Lower leg skin (tissue), 3 donors: ENCODE measurements at regions not wholly inside any gene's neighbourhood (a gene's known extent, or its start where the extent isn't known, plus 50 kb on each side); places are given as distances from the start of the nearest gene placed in this dataset.

Source experiments
- CTCF ChIP-seq, 3 donors: fragments of 450-650 bp; IDR thresholded peaks; one replicate each; pipeline ENCODE4 v1.5.1; 2016; ENCODE audit warnings: antibody characterized with exemption in 3 of 3, mild to moderate bottlenecking in 3 of 3, moderate library complexity in 2 of 3
- POLR2A ChIP-seq, 2 donors: fragments of 450-650 bp; IDR thresholded peaks; one replicate each; pipeline ENCODE4 v1.6.1; 2016 to 2017; ENCODE audit warnings: antibody characterized with exemption in 2 of 2, mild to moderate bottlenecking in 1 of 2, moderate library complexity in 1 of 2

DNA sequence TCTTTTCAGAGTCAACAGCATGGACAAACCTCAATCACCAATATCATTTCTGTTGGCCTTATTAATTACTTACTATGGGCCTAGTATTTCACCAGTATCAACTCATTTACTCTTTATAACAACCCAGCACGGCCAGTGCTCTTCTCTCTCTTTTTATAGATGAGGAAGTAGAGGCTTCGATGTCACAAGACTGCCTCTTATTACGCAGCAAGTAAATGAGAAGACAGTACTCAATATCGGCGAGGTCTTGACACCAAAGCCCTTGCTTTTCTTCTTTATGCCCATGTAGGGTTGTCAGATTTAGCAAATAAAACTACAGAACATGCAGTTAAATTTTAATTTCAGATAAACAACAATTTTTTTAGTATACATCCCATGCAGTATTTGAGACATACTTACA, 99.0 kb upstream of the KCNMB2 start:
- TF ChIP-seq CTCF (IDR thresholded peaks at IDR 0.05) (no peak), POLR2A (IDR thresholded peaks at IDR 0.05) (no peak)
